GM23338 (cell line): ENCODE measurements at regions not wholly inside any gene's neighbourhood (a gene's known extent, or its start where the extent isn't known, plus 50 kb on each side); places are given as distances from the start of the nearest gene placed in this dataset.

Source experiments
- ATAC-seq: fragments of 200-7000 bp; cut with Tn5 transposase; 3 replicates; pipeline ENCODE4 v1.9.1; 2020
- DNase-seq: peaks from one replicate; pipeline ENCODE4 v3.0.0-alpha.2; 2015; ENCODE audit warnings: low spot score
- H2AFZ ChIP-seq: fragments of 200-600 bp; sonication (generic); 2 replicates; pipeline ENCODE4 v1.8.0; 2016; ENCODE audit warnings: antibody characterized with exemption, mild to moderate bottlenecking, moderate library complexity
- H3F3A ChIP-seq: fragments of 200-600 bp; sonication (generic); replicated peaks from 2 replicates; pipeline ENCODE4 v1.8.0; 2017; ENCODE audit warnings: antibody characterized with exemption, mixed run types, low read depth
- H3K27ac ChIP-seq: fragments of 200-600 bp; sonication (generic); 2 replicates; pipeline ENCODE4 v1.6.1; 2016; ENCODE audit warnings: low read depth
- H3K27me3 ChIP-seq: fragments of 200-600 bp; sonication (generic); 2 replicates; pipeline ENCODE4 v1.8.0; 2016; ENCODE audit warnings: mild to moderate bottlenecking, mixed run types, moderate library complexity; ENCODE audit not compliant: insufficient read depth
- H3K36me3 ChIP-seq: fragments of 200-600 bp; sonication (generic); 2 replicates; pipeline ENCODE4 v1.8.0; 2016; ENCODE audit warnings: mild to moderate bottlenecking; ENCODE audit not compliant: insufficient read depth
- H3K4me1 ChIP-seq: fragments of 200-600 bp; sonication (generic); 2 replicates; pipeline ENCODE4 v1.8.0; 2016; ENCODE audit warnings: mild to moderate bottlenecking, moderate library complexity; ENCODE audit not compliant: insufficient read depth
- H3K4me2 ChIP-seq: fragments of 200-600 bp; sonication (generic); 2 replicates; pipeline ENCODE4 v1.7.1; 2017; ENCODE audit warnings: mixed run types
- H3K4me3 ChIP-seq: fragments of 200-600 bp; sonication (generic); 2 replicates; pipeline ENCODE4 v1.6.1; 2016; ENCODE audit warnings: mixed run types
- H3K79me2 ChIP-seq: fragments of 200-600 bp; sonication (generic); replicated peaks from 2 replicates; pipeline ENCODE4 v1.8.0; 2017; ENCODE audit warnings: mild to moderate bottlenecking; ENCODE audit not compliant: insufficient read depth
- H3K9me2 ChIP-seq: fragments of 200-600 bp; sonication (generic); 2 replicates; pipeline ENCODE4 v1.8.0; 2017; ENCODE audit not compliant: insufficient read depth
- H4K20me1 ChIP-seq: fragments of 200-600 bp; sonication (generic); replicated peaks from 2 replicates; pipeline ENCODE4 v1.8.0; 2017; ENCODE audit warnings: mild to moderate bottlenecking; ENCODE audit not compliant: insufficient read depth
- H3K27ac Mint-ChIP-seq: 2 replicates; pipeline ENCODE4 v1.8.0; 2020; ENCODE audit warnings: inconsistent platforms, mild to moderate bottlenecking, moderate library complexity, mixed read lengths
- H3K27me3 Mint-ChIP-seq: 3 replicates; pipeline ENCODE4 v1.8.0; 2022; ENCODE audit warnings: low read depth, mild to moderate bottlenecking, moderate library complexity, mixed read lengths, inconsistent platforms; ENCODE audit not compliant: insufficient read depth, poor library complexity
- H3K36me3 Mint-ChIP-seq: 3 replicates; pipeline ENCODE4 v1.8.0; 2021; ENCODE audit warnings: low read depth, mild to moderate bottlenecking, inconsistent platforms, moderate library complexity, mixed read lengths
- H3K4me1 Mint-ChIP-seq: 3 replicates; pipeline ENCODE4 v1.8.0; 2020; ENCODE audit warnings: mild to moderate bottlenecking, inconsistent platforms, mixed read lengths
- H3K4me3 Mint-ChIP-seq: 3 replicates; pipeline ENCODE4 v1.8.0; 2021; ENCODE audit warnings: moderate library complexity, mild to moderate bottlenecking, inconsistent platforms, mixed read lengths
- H3K9me3 Mint-ChIP-seq: 3 replicates; pipeline ENCODE4 v1.8.0; 2020; ENCODE audit warnings: moderate library complexity, mild to moderate bottlenecking, inconsistent platforms, mixed read lengths
- EZH2 ChIP-seq: fragments of 200-600 bp; sonication (generic); IDR thresholded peaks from one replicate; pipeline ENCODE4 v1.8.0; 2017; ENCODE audit warnings: antibody characterized with exemption, mild to moderate bottlenecking, low read depth; ENCODE audit not compliant: unreplicated experiment
- JUNB ChIP-seq: IDR thresholded peaks from one replicate; pipeline ENCODE4 v1.6.1; 2016; ENCODE audit warnings: antibody characterized with exemption; ENCODE audit not compliant: unreplicated experiment
- NANOG ChIP-seq: IDR thresholded peaks from 2 replicates; pipeline ENCODE4 v1.6.1; 2016; ENCODE audit warnings: antibody characterized with exemption, borderline replicate concordance
- POLR2AphosphoS5 ChIP-seq: IDR thresholded peaks from 2 replicates; pipeline ENCODE4 v1.6.1; 2016; ENCODE audit warnings: antibody characterized with exemption, low read depth
- STAT1 ChIP-seq: IDR thresholded peaks from one replicate; pipeline ENCODE4 v1.6.1; 2016; ENCODE audit warnings: antibody characterized with exemption; ENCODE audit not compliant: unreplicated experiment
- ZNF331 ChIP-seq: fragments of 250-450 bp; sonication (Bioruptor Pico); IDR thresholded peaks from 2 replicates; pipeline ENCODE4 v1.5.0; 2020; ENCODE audit warnings: low read depth, mild to moderate bottlenecking, moderate library complexity
- TF ChIP-seq, protein P1 (sequence below): fragments of 250-450 bp; sonication (Bioruptor Pico); IDR thresholded peaks from 2 replicates; pipeline ENCODE4 v1.5.0; 2020; ENCODE audit warnings: mild to moderate bottlenecking, moderate library complexity
- TF ChIP-seq, protein P2 (sequence below): IDR thresholded peaks from one replicate; pipeline ENCODE4 v1.6.1; 2018; ENCODE audit warnings: antibody characterized with exemption; ENCODE audit not compliant: unreplicated experiment
- TF ChIP-seq, protein P3 (sequence below), 2 experiments: fragments of 200-600 bp in 1 of 2; sonication (generic) in 1 of 2; conservative IDR thresholded peaks; 2 replicates each; pipeline versions ENCODE4 v1.5.1 to v1.6.1; 2016 to 2017; ENCODE audit warnings: antibody characterized with exemption in 2 of 2, low read depth in 2 of 2, mild to moderate bottlenecking in 2 of 2, moderate library complexity in 1 of 2
- TF ChIP-seq, protein P4 (sequence below): IDR thresholded peaks from 2 replicates; pipeline ENCODE4 v1.6.1; 2016; ENCODE audit warnings: antibody characterized with exemption

DNA sequence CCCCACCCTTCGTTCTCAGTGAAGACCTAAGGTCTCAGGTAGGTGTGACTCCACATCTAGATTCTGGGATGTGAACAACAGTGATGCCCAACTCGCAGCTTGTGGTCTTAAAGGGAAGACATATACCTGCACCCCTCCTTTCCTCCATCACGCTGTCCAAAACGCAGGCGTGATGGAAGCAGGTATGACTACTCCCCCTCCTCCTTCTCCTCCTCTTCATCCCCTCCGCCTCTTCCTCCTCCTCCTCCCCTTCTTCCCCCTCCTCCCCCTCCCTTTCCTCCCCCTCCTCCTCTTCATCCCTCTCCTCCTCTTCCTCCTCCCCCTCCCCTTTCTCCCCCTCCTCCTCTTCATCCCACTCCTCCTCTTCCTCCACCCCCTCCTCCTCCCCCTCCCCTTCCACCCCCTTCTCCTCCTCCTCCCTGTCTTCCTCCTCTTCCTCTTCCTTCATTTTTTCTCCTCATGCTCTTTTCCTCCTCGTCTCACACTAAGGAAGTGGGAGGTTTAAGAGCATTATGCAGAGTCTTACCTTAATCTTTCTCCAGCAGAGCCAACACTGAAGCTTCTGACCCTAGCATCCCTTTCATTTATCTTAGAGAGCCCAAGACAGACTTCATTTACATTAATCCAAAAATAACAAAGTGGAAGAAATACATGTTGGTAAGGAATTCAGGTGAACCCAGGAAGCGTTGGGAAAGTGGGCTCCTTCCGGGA is 352.5 kb downstream of the FOXL1 start (continued):
- TF ChIP-seq, protein P1, sequence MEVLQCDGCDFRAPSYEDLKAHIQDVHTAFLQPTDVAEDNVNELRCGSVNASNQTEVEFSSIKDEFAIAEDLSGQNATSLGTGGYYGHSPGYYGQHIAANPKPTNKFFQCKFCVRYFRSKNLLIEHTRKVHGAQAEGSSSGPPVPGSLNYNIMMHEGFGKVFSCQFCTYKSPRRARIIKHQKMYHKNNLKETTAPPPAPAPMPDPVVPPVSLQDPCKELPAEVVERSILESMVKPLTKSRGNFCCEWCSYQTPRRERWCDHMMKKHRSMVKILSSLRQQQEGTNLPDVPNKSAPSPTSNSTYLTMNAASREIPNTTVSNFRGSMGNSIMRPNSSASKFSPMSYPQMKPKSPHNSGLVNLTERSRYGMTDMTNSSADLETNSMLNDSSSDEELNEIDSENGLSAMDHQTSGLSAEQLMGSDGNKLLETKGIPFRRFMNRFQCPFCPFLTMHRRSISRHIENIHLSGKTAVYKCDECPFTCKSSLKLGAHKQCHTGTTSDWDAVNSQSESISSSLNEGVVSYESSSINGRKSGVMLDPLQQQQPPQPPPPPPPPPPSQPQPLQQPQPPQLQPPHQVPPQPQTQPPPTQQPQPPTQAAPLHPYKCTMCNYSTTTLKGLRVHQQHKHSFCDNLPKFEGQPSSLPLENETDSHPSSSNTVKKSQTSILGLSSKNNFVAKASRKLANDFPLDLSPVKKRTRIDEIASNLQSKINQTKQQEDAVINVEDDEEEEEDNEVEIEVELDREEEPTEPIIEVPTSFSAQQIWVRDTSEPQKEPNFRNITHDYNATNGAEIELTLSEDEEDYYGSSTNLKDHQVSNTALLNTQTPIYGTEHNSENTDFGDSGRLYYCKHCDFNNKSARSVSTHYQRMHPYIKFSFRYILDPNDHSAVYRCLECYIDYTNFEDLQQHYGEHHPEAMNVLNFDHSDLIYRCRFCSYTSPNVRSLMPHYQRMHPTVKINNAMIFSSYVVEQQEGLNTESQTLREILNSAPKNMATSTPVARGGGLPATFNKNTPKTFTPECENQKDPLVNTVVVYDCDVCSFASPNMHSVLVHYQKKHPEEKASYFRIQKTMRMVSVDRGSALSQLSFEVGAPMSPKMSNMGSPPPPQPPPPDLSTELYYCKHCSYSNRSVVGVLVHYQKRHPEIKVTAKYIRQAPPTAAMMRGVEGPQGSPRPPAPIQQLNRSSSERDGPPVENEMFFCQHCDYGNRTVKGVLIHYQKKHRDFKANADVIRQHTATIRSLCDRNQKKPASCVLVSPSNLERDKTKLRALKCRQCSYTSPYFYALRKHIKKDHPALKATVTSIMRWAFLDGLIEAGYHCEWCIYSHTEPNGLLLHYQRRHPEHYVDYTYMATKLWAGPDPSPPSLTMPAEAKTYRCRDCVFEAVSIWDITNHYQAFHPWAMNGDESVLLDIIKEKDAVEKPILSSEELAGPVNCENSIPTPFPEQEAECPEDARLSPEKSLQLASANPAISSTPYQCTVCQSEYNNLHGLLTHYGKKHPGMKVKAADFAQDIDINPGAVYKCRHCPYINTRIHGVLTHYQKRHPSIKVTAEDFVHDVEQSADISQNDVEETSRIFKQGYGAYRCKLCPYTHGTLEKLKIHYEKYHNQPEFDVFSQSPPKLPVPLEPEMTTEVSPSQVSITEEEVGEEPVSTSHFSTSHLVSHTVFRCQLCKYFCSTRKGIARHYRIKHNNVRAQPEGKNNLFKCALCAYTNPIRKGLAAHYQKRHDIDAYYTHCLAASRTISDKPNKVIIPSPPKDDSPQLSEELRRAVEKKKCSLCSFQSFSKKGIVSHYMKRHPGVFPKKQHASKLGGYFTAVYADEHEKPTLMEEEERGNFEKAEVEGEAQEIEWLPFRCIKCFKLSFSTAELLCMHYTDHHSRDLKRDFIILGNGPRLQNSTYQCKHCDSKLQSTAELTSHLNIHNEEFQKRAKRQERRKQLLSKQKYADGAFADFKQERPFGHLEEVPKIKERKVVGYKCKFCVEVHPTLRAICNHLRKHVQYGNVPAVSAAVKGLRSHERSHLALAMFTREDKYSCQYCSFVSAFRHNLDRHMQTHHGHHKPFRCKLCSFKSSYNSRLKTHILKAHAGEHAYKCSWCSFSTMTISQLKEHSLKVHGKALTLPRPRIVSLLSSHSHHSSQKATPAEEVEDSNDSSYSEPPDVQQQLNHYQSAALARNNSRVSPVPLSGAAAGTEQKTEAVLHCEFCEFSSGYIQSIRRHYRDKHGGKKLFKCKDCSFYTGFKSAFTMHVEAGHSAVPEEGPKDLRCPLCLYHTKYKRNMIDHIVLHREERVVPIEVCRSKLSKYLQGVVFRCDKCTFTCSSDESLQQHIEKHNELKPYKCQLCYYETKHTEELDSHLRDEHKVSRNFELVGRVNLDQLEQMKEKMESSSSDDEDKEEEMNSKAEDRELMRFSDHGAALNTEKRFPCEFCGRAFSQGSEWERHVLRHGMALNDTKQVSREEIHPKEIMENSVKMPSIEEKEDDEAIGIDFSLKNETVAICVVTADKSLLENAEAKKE (CRISPR knock-in tag): no peak

DNA sequence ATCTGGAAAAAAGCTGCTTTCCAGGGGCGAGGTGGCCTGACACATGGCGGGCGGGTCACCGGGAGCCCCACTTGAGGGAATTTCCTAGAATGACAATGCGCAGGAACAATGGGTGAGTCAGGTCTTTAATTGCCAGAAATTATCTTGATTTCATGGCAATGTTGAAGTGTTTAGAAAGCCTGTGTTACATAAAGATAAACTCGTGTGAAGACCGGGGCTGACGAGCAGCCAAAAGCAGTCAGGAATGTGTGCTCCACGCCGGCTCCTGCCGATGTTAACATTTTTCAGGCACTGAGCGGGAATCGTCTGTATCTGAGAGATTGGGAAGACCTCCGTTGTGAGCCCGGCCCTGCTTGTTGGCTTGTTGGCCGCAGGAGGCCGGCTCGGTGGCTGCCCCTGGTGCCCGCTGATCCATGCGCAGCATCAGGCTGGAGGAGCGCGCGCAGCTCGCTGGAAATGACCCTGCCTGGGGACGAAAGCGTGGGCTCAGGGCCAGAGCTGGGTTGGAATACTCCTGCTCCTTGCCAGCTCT is 353.1 kb downstream of the FOXL1 start:
- no peak overlapping the region for H3K4me3 ChIP-seq
- H3K4me1 ChIP-seq: peaks cover 7% of the 10 kb centered on the region
- DNase-seq: peak; percentile 29
- H4K20me1 ChIP-seq: no peaks in the 10 kb centered on the region
- no peak overlapping the region for H3K27ac Mint-ChIP-seq
- no peaks in the 10 kb centered on the region for H3K36me3 Mint-ChIP-seq
- H3K4me3 Mint-ChIP-seq: no peak overlapping the region
- no peaks in the 10 kb centered on the region for H3K27me3 ChIP-seq
- no peaks in the 10 kb centered on the region for H3K4me1 Mint-ChIP-seq
- no peaks in the 10 kb centered on the region for H3F3A ChIP-seq
- no peaks in the 10 kb centered on the region; the same call in 2 of the 3 replicates for H3K9me3 Mint-ChIP-seq
- H2AFZ ChIP-seq: peak overlapping the region; percentile 52; the same call in 1 of the 2 replicates
- peaks cover 15% of the 10 kb centered on the region for H3K27me3 Mint-ChIP-seq
- H3K27ac ChIP-seq: no peak overlapping the region
- no peak for ATAC-seq
- H3K4me2 ChIP-seq: peak overlapping the region; percentile 43; the same call in 1 of the 2 replicates
- no peaks in the 10 kb centered on the region for H3K79me2 ChIP-seq
- H3K36me3 ChIP-seq: no peaks in the 10 kb centered on the region
- H3K9me2 ChIP-seq: no peaks in the 10 kb centered on the region
- TF ChIP-seq STAT1 (no peak), JUNB (no peak), ZNF331 (CRISPR knock-in tag) (no peak), EZH2 (no peak), POLR2AphosphoS5 (no peak), NANOG (no peak)
- TF ChIP-seq, protein P2, sequence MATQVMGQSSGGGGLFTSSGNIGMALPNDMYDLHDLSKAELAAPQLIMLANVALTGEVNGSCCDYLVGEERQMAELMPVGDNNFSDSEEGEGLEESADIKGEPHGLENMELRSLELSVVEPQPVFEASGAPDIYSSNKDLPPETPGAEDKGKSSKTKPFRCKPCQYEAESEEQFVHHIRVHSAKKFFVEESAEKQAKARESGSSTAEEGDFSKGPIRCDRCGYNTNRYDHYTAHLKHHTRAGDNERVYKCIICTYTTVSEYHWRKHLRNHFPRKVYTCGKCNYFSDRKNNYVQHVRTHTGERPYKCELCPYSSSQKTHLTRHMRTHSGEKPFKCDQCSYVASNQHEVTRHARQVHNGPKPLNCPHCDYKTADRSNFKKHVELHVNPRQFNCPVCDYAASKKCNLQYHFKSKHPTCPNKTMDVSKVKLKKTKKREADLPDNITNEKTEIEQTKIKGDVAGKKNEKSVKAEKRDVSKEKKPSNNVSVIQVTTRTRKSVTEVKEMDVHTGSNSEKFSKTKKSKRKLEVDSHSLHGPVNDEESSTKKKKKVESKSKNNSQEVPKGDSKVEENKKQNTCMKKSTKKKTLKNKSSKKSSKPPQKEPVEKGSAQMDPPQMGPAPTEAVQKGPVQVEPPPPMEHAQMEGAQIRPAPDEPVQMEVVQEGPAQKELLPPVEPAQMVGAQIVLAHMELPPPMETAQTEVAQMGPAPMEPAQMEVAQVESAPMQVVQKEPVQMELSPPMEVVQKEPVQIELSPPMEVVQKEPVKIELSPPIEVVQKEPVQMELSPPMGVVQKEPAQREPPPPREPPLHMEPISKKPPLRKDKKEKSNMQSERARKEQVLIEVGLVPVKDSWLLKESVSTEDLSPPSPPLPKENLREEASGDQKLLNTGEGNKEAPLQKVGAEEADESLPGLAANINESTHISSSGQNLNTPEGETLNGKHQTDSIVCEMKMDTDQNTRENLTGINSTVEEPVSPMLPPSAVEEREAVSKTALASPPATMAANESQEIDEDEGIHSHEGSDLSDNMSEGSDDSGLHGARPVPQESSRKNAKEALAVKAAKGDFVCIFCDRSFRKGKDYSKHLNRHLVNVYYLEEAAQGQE: no peak
- TF ChIP-seq, protein P3, sequence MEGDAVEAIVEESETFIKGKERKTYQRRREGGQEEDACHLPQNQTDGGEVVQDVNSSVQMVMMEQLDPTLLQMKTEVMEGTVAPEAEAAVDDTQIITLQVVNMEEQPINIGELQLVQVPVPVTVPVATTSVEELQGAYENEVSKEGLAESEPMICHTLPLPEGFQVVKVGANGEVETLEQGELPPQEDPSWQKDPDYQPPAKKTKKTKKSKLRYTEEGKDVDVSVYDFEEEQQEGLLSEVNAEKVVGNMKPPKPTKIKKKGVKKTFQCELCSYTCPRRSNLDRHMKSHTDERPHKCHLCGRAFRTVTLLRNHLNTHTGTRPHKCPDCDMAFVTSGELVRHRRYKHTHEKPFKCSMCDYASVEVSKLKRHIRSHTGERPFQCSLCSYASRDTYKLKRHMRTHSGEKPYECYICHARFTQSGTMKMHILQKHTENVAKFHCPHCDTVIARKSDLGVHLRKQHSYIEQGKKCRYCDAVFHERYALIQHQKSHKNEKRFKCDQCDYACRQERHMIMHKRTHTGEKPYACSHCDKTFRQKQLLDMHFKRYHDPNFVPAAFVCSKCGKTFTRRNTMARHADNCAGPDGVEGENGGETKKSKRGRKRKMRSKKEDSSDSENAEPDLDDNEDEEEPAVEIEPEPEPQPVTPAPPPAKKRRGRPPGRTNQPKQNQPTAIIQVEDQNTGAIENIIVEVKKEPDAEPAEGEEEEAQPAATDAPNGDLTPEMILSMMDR (conservative IDR thresholded peaks at IDR 0.05; ENCODE audit: low read depth in 2 of 2): no peak
- TF ChIP-seq, protein P4, sequence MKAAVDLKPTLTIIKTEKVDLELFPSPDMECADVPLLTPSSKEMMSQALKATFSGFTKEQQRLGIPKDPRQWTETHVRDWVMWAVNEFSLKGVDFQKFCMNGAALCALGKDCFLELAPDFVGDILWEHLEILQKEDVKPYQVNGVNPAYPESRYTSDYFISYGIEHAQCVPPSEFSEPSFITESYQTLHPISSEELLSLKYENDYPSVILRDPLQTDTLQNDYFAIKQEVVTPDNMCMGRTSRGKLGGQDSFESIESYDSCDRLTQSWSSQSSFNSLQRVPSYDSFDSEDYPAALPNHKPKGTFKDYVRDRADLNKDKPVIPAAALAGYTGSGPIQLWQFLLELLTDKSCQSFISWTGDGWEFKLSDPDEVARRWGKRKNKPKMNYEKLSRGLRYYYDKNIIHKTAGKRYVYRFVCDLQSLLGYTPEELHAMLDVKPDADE: no peak
